ENCODE measurements at regions not wholly inside any gene's neighbourhood (a gene's known extent, or its start where the extent isn't known, plus 50 kb on each side); places are given as distances from the start of the nearest gene placed in this dataset.

GRCh38 chr20:55086421-55086820 is 611.0 kb downstream of the DOK5 start:
- no peaks in the 10 kb centered on the region for H3K23me2 ChIP-seq (ENCODE audit: insufficient read length, low read depth, low read length, poor library complexity, severe bottlenecking)
- no peak overlapping the region for H2BK15ac ChIP-seq (ENCODE audit: low read depth, low read length)
- H3K9me3 ChIP-seq (ENCODE audit: control insufficient read depth, low read depth, low read length): no peaks in the 10 kb centered on the region
- no peak overlapping the region for H3K23ac ChIP-seq (ENCODE audit: insufficient read length, low read depth, low read length)
- H3K79me2 ChIP-seq (ENCODE audit: insufficient read depth, low read length): no peaks in the 10 kb centered on the region
- H2BK12ac ChIP-seq (ENCODE audit: insufficient read length, low read depth, low read length): no peak overlapping the region
- H3K56ac ChIP-seq (ENCODE audit: insufficient read length, low read depth, low read length): no peak overlapping the region
- Mint-ChIP-seq H3K36me3 (ENCODE audit: insufficient read depth in 1 of 3, low read depth in 3 of 3) (no peaks in the 10 kb centered on the region; a peak in 1 of 7 replicates), H3K27ac (no peak overlapping the region), H3K27me3 (ENCODE audit: low read depth) (peaks cover 7% of the 10 kb centered on the region), H3K4me3 (no peak overlapping the region), H3K9me3 (peaks cover 0 to 2% of the 10 kb centered on the region in 2 experiments; a peak in 2 of 5 replicates), H3K4me1 (peaks cover 13 to 14% of the 10 kb centered on the region in 2 experiments)
- no peak overlapping the region for H4K8ac ChIP-seq (replicated peaks; ENCODE audit: insufficient read length, low read depth, low read length)
- H3K14ac ChIP-seq (ENCODE audit: insufficient read depth, low read length): no peak overlapping the region
- no peak overlapping the region for H3K27ac ChIP-seq (ENCODE audit: insufficient read length, low read depth, low read length)
- no peak overlapping the region for H4K5ac ChIP-seq (ENCODE audit: insufficient read length, low read depth, low read length)
- H2BK20ac ChIP-seq (ENCODE audit: low read depth, low read length, poor library complexity, severe bottlenecking): no peak overlapping the region
- WGBS (ENCODE audit: extremely low coverage, insufficient read length, low lambda C conversion rate): no CpG with 5 or more reads among the region's 1 CpG
- no peaks in the 10 kb centered on the region for H3K4me1 ChIP-seq (ENCODE audit: insufficient read depth, low read length)
- H3K4ac ChIP-seq (ENCODE audit: low read depth, low read length): no peak overlapping the region
- no peak for TF ChIP-seq CTCF (conservative IDR thresholded peaks at IDR 0.05)
- no peak overlapping the region for H3T11ph ChIP-seq (ENCODE audit: low read length)
- no peak overlapping the region for H2AK5ac ChIP-seq (ENCODE audit: insufficient read length, low read length)
- H4K91ac ChIP-seq (ENCODE audit: insufficient read length, low read depth, low read length): no peak overlapping the region
- no peak overlapping the region for H3K18ac ChIP-seq (ENCODE audit: insufficient read length, low read depth, low read length)
- no peak overlapping the region for H2BK5ac ChIP-seq (ENCODE audit: insufficient read length, low read length)
- no peak overlapping the region for H2AFZ ChIP-seq (ENCODE audit: low read length)
- no peak overlapping the region for H3K9ac ChIP-seq (ENCODE audit: extremely low read depth, insufficient read length, low read length)
- DNase-seq: no peak
- no peak overlapping the region for H2BK120ac ChIP-seq (ENCODE audit: low read depth, low read length, poor library complexity, severe bottlenecking)
- no peaks in the 10 kb centered on the region for H3K79me1 ChIP-seq (ENCODE audit: insufficient read depth, low read depth, low read length, poor library complexity, severe bottlenecking)
- no peaks in the 10 kb centered on the region for H4K20me1 ChIP-seq (ENCODE audit: control insufficient read depth, insufficient read depth, insufficient read length)
- no peaks in the 10 kb centered on the region for H3K27me3 ChIP-seq (ENCODE audit: insufficient read depth, low read length)
- H3K4me2 ChIP-seq (ENCODE audit: insufficient read depth, insufficient read length, low read length): no peak overlapping the region

Measured in H9 (cell line).